ENCODE measurements at regions not wholly inside any gene's neighbourhood (a gene's known extent, or its start where the extent isn't known, plus 50 kb on each side); places are given as distances from the start of the nearest gene placed in this dataset.

DNA sequence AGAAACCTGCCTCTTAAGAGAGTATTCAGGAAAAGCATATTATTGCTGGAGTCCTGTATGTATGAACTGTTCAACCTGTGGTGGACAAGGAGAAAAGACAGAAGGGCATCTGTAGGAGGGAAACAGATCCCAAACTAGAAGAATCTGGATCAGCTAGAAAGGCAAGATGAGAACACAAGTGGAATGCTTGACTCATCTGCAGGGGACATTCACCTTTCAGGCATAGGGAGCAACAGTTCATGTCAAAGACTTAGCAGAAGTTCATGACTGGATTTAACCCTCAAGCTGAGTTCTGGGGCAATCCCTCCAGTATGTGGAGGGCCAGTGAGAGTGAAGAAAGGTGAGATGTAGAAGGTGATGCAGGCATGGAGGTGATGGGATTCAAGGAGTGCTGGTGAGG is 135.9 kb upstream of the DYNLRB2 start (continued):
- TF ChIP-seq MAX (CRISPR knock-in tag; IDR thresholded peaks at IDR 0.05) (no peak), RELA (CRISPR knock-in tag; IDR thresholded peaks at IDR 0.05; ENCODE audit: borderline replicate concordance) (no peak), ZNF425 (CRISPR knock-in tag; conservative IDR thresholded peaks at IDR 0.05) (no peak), CTCF (IDR thresholded peaks at IDR 0.05) (no peak)
- TF ChIP-seq, protein P1, sequence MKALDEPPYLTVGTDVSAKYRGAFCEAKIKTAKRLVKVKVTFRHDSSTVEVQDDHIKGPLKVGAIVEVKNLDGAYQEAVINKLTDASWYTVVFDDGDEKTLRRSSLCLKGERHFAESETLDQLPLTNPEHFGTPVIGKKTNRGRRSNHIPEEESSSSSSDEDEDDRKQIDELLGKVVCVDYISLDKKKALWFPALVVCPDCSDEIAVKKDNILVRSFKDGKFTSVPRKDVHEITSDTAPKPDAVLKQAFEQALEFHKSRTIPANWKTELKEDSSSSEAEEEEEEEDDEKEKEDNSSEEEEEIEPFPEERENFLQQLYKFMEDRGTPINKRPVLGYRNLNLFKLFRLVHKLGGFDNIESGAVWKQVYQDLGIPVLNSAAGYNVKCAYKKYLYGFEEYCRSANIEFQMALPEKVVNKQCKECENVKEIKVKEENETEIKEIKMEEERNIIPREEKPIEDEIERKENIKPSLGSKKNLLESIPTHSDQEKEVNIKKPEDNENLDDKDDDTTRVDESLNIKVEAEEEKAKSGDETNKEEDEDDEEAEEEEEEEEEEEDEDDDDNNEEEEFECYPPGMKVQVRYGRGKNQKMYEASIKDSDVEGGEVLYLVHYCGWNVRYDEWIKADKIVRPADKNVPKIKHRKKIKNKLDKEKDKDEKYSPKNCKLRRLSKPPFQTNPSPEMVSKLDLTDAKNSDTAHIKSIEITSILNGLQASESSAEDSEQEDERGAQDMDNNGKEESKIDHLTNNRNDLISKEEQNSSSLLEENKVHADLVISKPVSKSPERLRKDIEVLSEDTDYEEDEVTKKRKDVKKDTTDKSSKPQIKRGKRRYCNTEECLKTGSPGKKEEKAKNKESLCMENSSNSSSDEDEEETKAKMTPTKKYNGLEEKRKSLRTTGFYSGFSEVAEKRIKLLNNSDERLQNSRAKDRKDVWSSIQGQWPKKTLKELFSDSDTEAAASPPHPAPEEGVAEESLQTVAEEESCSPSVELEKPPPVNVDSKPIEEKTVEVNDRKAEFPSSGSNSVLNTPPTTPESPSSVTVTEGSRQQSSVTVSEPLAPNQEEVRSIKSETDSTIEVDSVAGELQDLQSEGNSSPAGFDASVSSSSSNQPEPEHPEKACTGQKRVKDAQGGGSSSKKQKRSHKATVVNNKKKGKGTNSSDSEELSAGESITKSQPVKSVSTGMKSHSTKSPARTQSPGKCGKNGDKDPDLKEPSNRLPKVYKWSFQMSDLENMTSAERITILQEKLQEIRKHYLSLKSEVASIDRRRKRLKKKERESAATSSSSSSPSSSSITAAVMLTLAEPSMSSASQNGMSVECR (CRISPR knock-in tag; IDR thresholded peaks at IDR 0.05; ENCODE audit: borderline replicate concordance): no peak
- TF ChIP-seq, protein P2, sequence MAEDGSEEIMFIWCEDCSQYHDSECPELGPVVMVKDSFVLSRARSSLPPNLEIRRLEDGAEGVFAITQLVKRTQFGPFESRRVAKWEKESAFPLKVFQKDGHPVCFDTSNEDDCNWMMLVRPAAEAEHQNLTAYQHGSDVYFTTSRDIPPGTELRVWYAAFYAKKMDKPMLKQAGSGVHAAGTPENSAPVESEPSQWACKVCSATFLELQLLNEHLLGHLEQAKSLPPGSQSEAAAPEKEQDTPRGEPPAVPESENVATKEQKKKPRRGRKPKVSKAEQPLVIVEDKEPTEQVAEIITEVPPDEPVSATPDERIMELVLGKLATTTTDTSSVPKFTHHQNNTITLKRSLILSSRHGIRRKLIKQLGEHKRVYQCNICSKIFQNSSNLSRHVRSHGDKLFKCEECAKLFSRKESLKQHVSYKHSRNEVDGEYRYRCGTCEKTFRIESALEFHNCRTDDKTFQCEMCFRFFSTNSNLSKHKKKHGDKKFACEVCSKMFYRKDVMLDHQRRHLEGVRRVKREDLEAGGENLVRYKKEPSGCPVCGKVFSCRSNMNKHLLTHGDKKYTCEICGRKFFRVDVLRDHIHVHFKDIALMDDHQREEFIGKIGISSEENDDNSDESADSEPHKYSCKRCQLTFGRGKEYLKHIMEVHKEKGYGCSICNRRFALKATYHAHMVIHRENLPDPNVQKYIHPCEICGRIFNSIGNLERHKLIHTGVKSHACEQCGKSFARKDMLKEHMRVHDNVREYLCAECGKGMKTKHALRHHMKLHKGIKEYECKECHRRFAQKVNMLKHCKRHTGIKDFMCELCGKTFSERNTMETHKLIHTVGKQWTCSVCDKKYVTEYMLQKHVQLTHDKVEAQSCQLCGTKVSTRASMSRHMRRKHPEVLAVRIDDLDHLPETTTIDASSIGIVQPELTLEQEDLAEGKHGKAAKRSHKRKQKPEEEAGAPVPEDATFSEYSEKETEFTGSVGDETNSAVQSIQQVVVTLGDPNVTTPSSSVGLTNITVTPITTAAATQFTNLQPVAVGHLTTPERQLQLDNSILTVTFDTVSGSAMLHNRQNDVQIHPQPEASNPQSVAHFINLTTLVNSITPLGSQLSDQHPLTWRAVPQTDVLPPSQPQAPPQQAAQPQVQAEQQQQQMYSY (CRISPR knock-in tag; IDR thresholded peaks at IDR 0.05): no peak

DNA sequence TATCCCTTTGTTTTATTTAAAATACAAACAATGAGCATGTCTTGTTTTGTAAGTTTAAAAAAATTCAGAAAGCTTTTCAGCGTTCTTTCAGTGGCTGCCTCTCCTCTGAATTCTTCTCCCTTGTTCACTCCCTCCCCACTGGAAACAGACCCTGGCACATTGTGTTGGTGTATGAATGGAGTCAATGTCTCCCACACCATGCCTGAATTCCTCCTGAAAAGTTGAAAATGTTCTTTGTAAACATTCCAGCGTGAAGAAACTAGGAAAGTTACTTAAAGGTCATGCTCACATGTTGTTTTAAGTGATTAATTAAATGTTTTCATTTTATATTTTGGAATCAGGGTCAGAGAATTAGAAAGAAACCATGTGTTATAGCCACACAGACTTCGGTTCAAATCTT is 136.9 kb upstream of the DYNLRB2 start:
- Mint-ChIP-seq H3K27me3 (ENCODE audit: low read depth) (no peaks in the 10 kb centered on the region; the same call in 1 of the 2 replicates), H3K4me3 (no peak overlapping the region), H3K36me3 (no peaks in the 10 kb centered on the region), H3K27ac (no peak overlapping the region), H3K9me3 (no peaks in the 10 kb centered on the region), H3K4me1 (no peaks in the 10 kb centered on the region)
- DNase-seq (ENCODE audit: low spot score): no peak
- ChIA-PET CTCF (no interaction called here), POLR2A (no interaction called here)
- no peak for ATAC-seq
- TF ChIP-seq SP1 (CRISPR knock-in tag; conservative IDR thresholded peaks at IDR 0.05): no peak
- no peak for TF ChIP-seq TEAD4 (CRISPR knock-in tag; IDR thresholded peaks at IDR 0.05)
- TF ChIP-seq ATF2 (CRISPR knock-in tag; IDR thresholded peaks at IDR 0.05; ENCODE audit: borderline replicate concordance, low read depth): no peak
- no peak for TF ChIP-seq TEAD1 (CRISPR knock-in tag; IDR thresholded peaks at IDR 0.05)
- TF ChIP-seq CBFB (CRISPR knock-in tag; IDR thresholded peaks at IDR 0.05; ENCODE audit: low read depth): no peak
- TF ChIP-seq CTCF (IDR thresholded peaks at IDR 0.05): no peak
- TF ChIP-seq EMX1 (CRISPR knock-in tag; IDR thresholded peaks at IDR 0.05): no peak

Data from WTC11 (cell line).